ENCODE measurements at regions not wholly inside any gene's neighbourhood (a gene's known extent, or its start where the extent isn't known, plus 50 kb on each side); places are given as distances from the start of the nearest gene placed in this dataset.
"Not testable (repeated sequence)": the region's sequence is repeated elsewhere in the genome, so short reads cannot be mapped to it uniquely, and the experiment has no call there.

GRCh38 chr2:11877764-11878163 lies 131.3 kb downstream of the LPIN1 start:
- Mint-ChIP-seq H3K36me3 (ENCODE audit: low read depth) (no peaks in the 10 kb centered on the region), H3K4me1 (peaks cover 15% of the 10 kb centered on the region), H3K4me3 (no peak overlapping the region), H3K9me3 (no peaks in the 10 kb centered on the region), H3K27me3 (no peaks in the 10 kb centered on the region), H3K27ac (no peak overlapping the region)
- no peak for ATAC-seq (replicated peaks)

GRCh38 chr2:11885253-11885652 lies 138.8 kb downstream of the LPIN1 start:
- not testable (repeated sequence) for H3K27ac Mint-ChIP-seq; H3K9me3 Mint-ChIP-seq; H3K4me3 Mint-ChIP-seq; ATAC-seq (replicated peaks); H3K4me1 Mint-ChIP-seq; H3K27me3 Mint-ChIP-seq; H3K36me3 Mint-ChIP-seq (ENCODE audit: low read depth)

- H3K27me3 Mint-ChIP-seq; H3K4me3 Mint-ChIP-seq; ATAC-seq (replicated peaks); H3K27ac Mint-ChIP-seq; H3K4me1 Mint-ChIP-seq; H3K36me3 Mint-ChIP-seq (ENCODE audit: low read depth): not testable (repeated sequence)
- H3K9me3 Mint-ChIP-seq: peaks cover 17% of the 10 kb centered on the region
Observed at GRCh38 chr2:11886899-11887298, 140.5 kb downstream of the LPIN1 start.

- no peak overlapping the region for H3K4me3 Mint-ChIP-seq
- H3K36me3 Mint-ChIP-seq (ENCODE audit: low read depth): no peaks in the 10 kb centered on the region
- H3K9me3 Mint-ChIP-seq: peaks cover 33% of the 10 kb centered on the region
- H3K27me3 Mint-ChIP-seq: peaks cover 4% of the 10 kb centered on the region
- H3K27ac Mint-ChIP-seq: no peak overlapping the region
- ATAC-seq (replicated peaks): no peak
- no peaks in the 10 kb centered on the region for H3K4me1 Mint-ChIP-seq
Observed at GRCh38 chr2:11889101-11889850, 142.8 kb downstream of the LPIN1 start.

GRCh38 chr2:11889854-11890253 lies 143.4 kb downstream of the LPIN1 start:
- Mint-ChIP-seq H3K36me3 (ENCODE audit: low read depth) (no peaks in the 10 kb centered on the region), H3K4me1 (no peaks in the 10 kb centered on the region), H3K4me3 (no peak overlapping the region), H3K27me3 (peaks cover 4% of the 10 kb centered on the region), H3K27ac (no peak overlapping the region), H3K9me3 (peaks cover 35% of the 10 kb centered on the region)
- ATAC-seq (replicated peaks): no peak

GRCh38 chr2:11891028-11891427 lies 144.6 kb downstream of the LPIN1 start:
- no peaks in the 10 kb centered on the region for H3K4me1 Mint-ChIP-seq
- H3K27me3 Mint-ChIP-seq: peaks cover 4% of the 10 kb centered on the region
- H3K9me3 Mint-ChIP-seq: peaks cover 37% of the 10 kb centered on the region
- H3K4me3 Mint-ChIP-seq: no peak overlapping the region
- no peaks in the 10 kb centered on the region for H3K36me3 Mint-ChIP-seq (ENCODE audit: low read depth)
- no peak for ATAC-seq (replicated peaks)
- no peak overlapping the region for H3K27ac Mint-ChIP-seq

GRCh38 chr2:11891671-11892440 lies 145.4 kb downstream of the LPIN1 start:
- Mint-ChIP-seq H3K36me3 (ENCODE audit: low read depth) (no peaks in the 10 kb centered on the region), H3K27ac (no peak overlapping the region), H3K9me3 (peaks cover 39% of the 10 kb centered on the region), H3K4me3 (no peak overlapping the region), H3K4me1 (no peaks in the 10 kb centered on the region), H3K27me3 (peaks cover 4% of the 10 kb centered on the region)
- no peak for ATAC-seq (replicated peaks)

GRCh38 chr2:11896386-11896785 lies 150.0 kb downstream of the LPIN1 start:
- H3K36me3 Mint-ChIP-seq (ENCODE audit: low read depth): no peaks in the 10 kb centered on the region
- no peak overlapping the region for H3K27ac Mint-ChIP-seq

GRCh38 chr2:11898576-11898975 lies 152.1 kb downstream of the LPIN1 start:
- H3K27ac Mint-ChIP-seq: no peak overlapping the region
- H3K4me3 Mint-ChIP-seq: no peak overlapping the region
- no peaks in the 10 kb centered on the region for H3K4me1 Mint-ChIP-seq
- peaks cover 13% of the 10 kb centered on the region for H3K9me3 Mint-ChIP-seq
- no peaks in the 10 kb centered on the region for H3K36me3 Mint-ChIP-seq (ENCODE audit: low read depth)
- no peak for ATAC-seq (replicated peaks)
- H3K27me3 Mint-ChIP-seq: no peaks in the 10 kb centered on the region

More at GRCh38 chr2:11896386-11896785, 150.0 kb downstream of the LPIN1 start:
- peaks cover 25% of the 10 kb centered on the region for H3K9me3 Mint-ChIP-seq
- H3K4me1 Mint-ChIP-seq: no peaks in the 10 kb centered on the region
- no peaks in the 10 kb centered on the region for H3K27me3 Mint-ChIP-seq
- ATAC-seq (replicated peaks): no peak
- no peak overlapping the region for H3K4me3 Mint-ChIP-seq

- Mint-ChIP-seq H3K4me3 (no peak overlapping the region), H3K9me3 (peaks cover 9% of the 10 kb centered on the region), H3K27ac (no peak overlapping the region), H3K27me3 (no peaks in the 10 kb centered on the region), H3K4me1 (no peaks in the 10 kb centered on the region), H3K36me3 (ENCODE audit: low read depth) (no peaks in the 10 kb centered on the region)
- no peak for ATAC-seq (replicated peaks)
Observed at GRCh38 chr2:11899264-11899818, 152.9 kb downstream of the LPIN1 start.

GRCh38 chr2:11900891-11901290 lies 154.5 kb downstream of the LPIN1 start:
- not testable (repeated sequence) for H3K4me3 Mint-ChIP-seq; H3K27me3 Mint-ChIP-seq; H3K4me1 Mint-ChIP-seq; ATAC-seq (replicated peaks); H3K27ac Mint-ChIP-seq; H3K36me3 Mint-ChIP-seq (ENCODE audit: low read depth); H3K9me3 Mint-ChIP-seq

- H3K9me3 Mint-ChIP-seq: peaks cover 2% of the 10 kb centered on the region
- H3K27ac Mint-ChIP-seq: no peak overlapping the region
- no peak for ATAC-seq (replicated peaks)
- no peak overlapping the region for H3K4me3 Mint-ChIP-seq
- H3K36me3 Mint-ChIP-seq (ENCODE audit: low read depth): no peaks in the 10 kb centered on the region
- no peaks in the 10 kb centered on the region for H3K4me1 Mint-ChIP-seq
- no peaks in the 10 kb centered on the region for H3K27me3 Mint-ChIP-seq
Observed at GRCh38 chr2:11901351-11902069, 155.1 kb downstream of the LPIN1 start.

GRCh38 chr2:11903085-11903606 lies 156.7 kb downstream of the LPIN1 start:
- Mint-ChIP-seq H3K4me3 (no peak overlapping the region), H3K36me3 (ENCODE audit: low read depth) (no peaks in the 10 kb centered on the region), H3K4me1 (no peaks in the 10 kb centered on the region), H3K9me3 (no peaks in the 10 kb centered on the region), H3K27me3 (no peaks in the 10 kb centered on the region), H3K27ac (no peak overlapping the region)
- no peak for ATAC-seq (replicated peaks)

GRCh38 chr2:11904029-11904428 lies 157.6 kb downstream of the LPIN1 start:
- ATAC-seq (replicated peaks): no peak
- no peaks in the 10 kb centered on the region for H3K4me1 Mint-ChIP-seq
- H3K36me3 Mint-ChIP-seq (ENCODE audit: low read depth): no peaks in the 10 kb centered on the region
- H3K4me3 Mint-ChIP-seq: no peak overlapping the region
- H3K9me3 Mint-ChIP-seq: no peaks in the 10 kb centered on the region
- no peaks in the 10 kb centered on the region for H3K27me3 Mint-ChIP-seq
- H3K27ac Mint-ChIP-seq: no peak overlapping the region
